H1 (cell line): ENCODE measurements at regions not wholly inside any gene's neighbourhood (a gene's known extent, or its start where the extent isn't known, plus 50 kb on each side); places are given as distances from the start of the nearest gene placed in this dataset.

Experiments
- CTCF ChIA-PET: fragments of 300-600 bp; sonication (Branson Sonifier 250); formaldehyde crosslinking; loops from one replicate; lab custom pipeline; 2021; ENCODE audit not compliant: partially characterized antibody; lab: Charles Lee
- POLR2A ChIA-PET: fragments of 300-600 bp; sonication (Branson Sonifier 250); formaldehyde crosslinking; loops from one replicate; lab custom pipeline; 2021; ENCODE audit warnings: inconsistent platforms; ENCODE audit not compliant: partially characterized antibody; lab: Charles Lee
- DNase-seq, 2 experiments: peaks; one replicate each; pipeline versions ENCODE4 v3.0.0 to v3.0.0-alpha.2; 2010 to 2022; ENCODE audit warnings: low spot score in 2 of 2, low read depth in 1 of 2, mixed read lengths in 1 of 2
- FAIRE-seq: peaks from 2 replicates; lab custom pipeline; 2011; peaks lifted over from hg19 to GRCh38; lab: Jason Lieb, UNC
- H2AFZ ChIP-seq: 2 replicates; pipeline ENCODE4 v1.8.1; 2012; ENCODE audit warnings: low read length, inconsistent platforms
- H2AK5ac ChIP-seq: 2 replicates; pipeline ENCODE4 v1.6.1; 2013; ENCODE audit warnings: low read depth, low read length
- H2BK120ac ChIP-seq: replicated peaks from 2 replicates; pipeline ENCODE3; 2013; ENCODE audit warnings: low read depth, low read length, inconsistent platforms
- H2BK12ac ChIP-seq: 2 replicates; pipeline ENCODE4 v1.6.1; 2013; ENCODE audit warnings: low read depth, low read length
- H2BK15ac ChIP-seq: 2 replicates; pipeline ENCODE4 v1.6.1; 2013; ENCODE audit warnings: low read length
- H2BK20ac ChIP-seq: 2 replicates; pipeline ENCODE4 v1.6.1; 2013; ENCODE audit warnings: low read length
- H2BK5ac ChIP-seq: 2 replicates; pipeline ENCODE4 v1.6.1; 2013; ENCODE audit warnings: low read depth, low read length
- H3K14ac ChIP-seq: 2 replicates; pipeline ENCODE4 v1.6.1; 2013; ENCODE audit warnings: inconsistent platforms; ENCODE audit not compliant: insufficient read length
- H3K18ac ChIP-seq: 2 replicates; pipeline ENCODE4 v1.6.1; 2013; ENCODE audit warnings: low read length; ENCODE audit errors: extremely low read depth
- H3K23ac ChIP-seq: 2 replicates; pipeline ENCODE4 v1.6.1; 2013; ENCODE audit warnings: inconsistent platforms; ENCODE audit not compliant: insufficient read length
- H3K23me2 ChIP-seq: 2 replicates; pipeline ENCODE4 v1.6.1; 2013; ENCODE audit warnings: low read depth, low read length
- H3K27ac ChIP-seq: 2 replicates; pipeline ENCODE4 v1.6.1; 2011; ENCODE audit warnings: low read depth, low read length, inconsistent platforms
- H3K27me3 ChIP-seq, 4 experiments: replicated peaks in 1 of 4; 1 replicate in 1 of 4; 2 replicates in 3 of 4; pipeline versions ENCODE4 v1.6.1 to v1.8.1; 2011 to 2013; ENCODE audit warnings: low read length in 3 of 4, mild to moderate bottlenecking in 3 of 4, inconsistent platforms in 2 of 4, mixed read lengths in 2 of 4, moderate library complexity in 1 of 4; ENCODE audit not compliant: control insufficient read depth in 3 of 4, insufficient read depth in 3 of 4; ENCODE audit errors: extremely low read depth in 1 of 4
- H3K36me3 ChIP-seq, 4 experiments: 2 replicates each; pipeline versions ENCODE4 v1.6.1 to v1.8.1; 2011 to 2013; ENCODE audit warnings: mild to moderate bottlenecking in 4 of 4, low read length in 3 of 4, moderate library complexity in 2 of 4, control low read depth in 1 of 4, inconsistent platforms in 1 of 4; ENCODE audit not compliant: insufficient read depth in 4 of 4, control insufficient read depth in 2 of 4
- H3K4ac ChIP-seq: replicated peaks from 2 replicates; pipeline ENCODE3; 2013; ENCODE audit warnings: low read length, low read depth, mixed read lengths, inconsistent platforms; ENCODE audit not compliant: insufficient read length
- H3K4me1 ChIP-seq, 4 experiments: replicated peaks in 1 of 4; 1 replicate in 1 of 4; 2 replicates in 3 of 4; pipeline versions ENCODE4 v1.6.1 to v1.8.1; 2011 to 2013; ENCODE audit warnings: low read length in 3 of 4, inconsistent platforms in 2 of 4, mixed read lengths in 1 of 4; ENCODE audit not compliant: insufficient read depth in 4 of 4, control insufficient read depth in 3 of 4
- H3K4me2 ChIP-seq, 2 experiments: 2 replicates each; pipeline versions ENCODE4 v1.6.1 to v1.8.1; 2011 to 2013; ENCODE audit warnings: low read depth in 2 of 2, low read length in 2 of 2, control low read depth in 1 of 2, inconsistent platforms in 1 of 2, mild to moderate bottlenecking in 1 of 2; ENCODE audit not compliant: insufficient read depth in 1 of 2
- H3K4me3 ChIP-seq, 4 experiments: fragments of 200-600, 300-600 bp in 1 of 4; sonication (generic), shearing (Covaris generic), sonication (Bioruptor Twin) in 1 of 4; 2 replicates each; pipeline versions ENCODE4 v1.5.1 to v1.8.1; 2011 to 2016; ENCODE audit warnings: low read length in 4 of 4, low read depth in 3 of 4, control low read depth in 2 of 4, inconsistent platforms in 2 of 4, mild to moderate bottlenecking in 2 of 4, mixed read lengths in 1 of 4, moderate library complexity in 1 of 4; ENCODE audit not compliant: insufficient read depth in 2 of 4; ENCODE audit errors: extremely low read depth in 1 of 4
- H3K56ac ChIP-seq: replicated peaks from 2 replicates; pipeline ENCODE3; 2013; ENCODE audit warnings: low read depth, mild to moderate bottlenecking, mixed read lengths, low read length, inconsistent platforms; ENCODE audit not compliant: insufficient read length
- H3K79me1 ChIP-seq: 2 replicates; pipeline ENCODE4 v1.6.1; 2013; ENCODE audit warnings: low read depth, low read length, control low read depth
- H3K79me2 ChIP-seq, 2 experiments: 2 replicates each; pipeline versions ENCODE4 v1.6.1 to v1.8.1; 2012 to 2013; ENCODE audit warnings: low read length in 2 of 2, mild to moderate bottlenecking in 2 of 2, inconsistent platforms in 1 of 2; ENCODE audit not compliant: insufficient read depth in 2 of 2, control insufficient read depth in 1 of 2
- H3K9ac ChIP-seq, 4 experiments: replicated peaks in 1 of 4; 1 replicate in 1 of 4; 2 replicates in 3 of 4; pipeline versions ENCODE4 v1.6.1 to v1.8.1; 2011 to 2013; ENCODE audit warnings: low read depth in 3 of 4, low read length in 3 of 4, control low read depth in 2 of 4, mild to moderate bottlenecking in 2 of 4, moderate library complexity in 2 of 4, inconsistent platforms in 1 of 4; ENCODE audit errors: extremely low read depth in 1 of 4
- H3K9me3 ChIP-seq, 2 experiments: 2 replicates each; pipeline versions ENCODE4 v1.6.1 to v1.8.1; 2012 to 2013; ENCODE audit warnings: mild to moderate bottlenecking in 2 of 2, moderate library complexity in 2 of 2, control low read depth in 1 of 2, inconsistent platforms in 1 of 2, low read depth in 1 of 2, low read length in 1 of 2, mixed read lengths in 1 of 2; ENCODE audit not compliant: insufficient read depth in 2 of 2
- H4K20me1 ChIP-seq, 2 experiments: replicated peaks in 1 of 2; 2 replicates each; pipeline versions ENCODE3 to v1.8.1; 2011 to 2013; ENCODE audit warnings: inconsistent platforms in 2 of 2, low read length in 2 of 2, mild to moderate bottlenecking in 1 of 2; ENCODE audit not compliant: insufficient read depth in 2 of 2, control insufficient read depth in 1 of 2
- H4K5ac ChIP-seq: 2 replicates; pipeline ENCODE4 v1.6.1; 2013; ENCODE audit warnings: low read length, low read depth, mixed read lengths, inconsistent platforms; ENCODE audit not compliant: insufficient read length
- H4K8ac ChIP-seq: 2 replicates; pipeline ENCODE4 v1.8.0; 2013; ENCODE audit warnings: mild to moderate bottlenecking, moderate library complexity, low read length, inconsistent platforms; ENCODE audit not compliant: insufficient read depth; ENCODE audit errors: extremely low read depth
- H4K91ac ChIP-seq: replicated peaks from 2 replicates; pipeline ENCODE3; 2013; ENCODE audit warnings: low read length, mixed read lengths, inconsistent platforms; ENCODE audit not compliant: insufficient read length
- BCL11A ChIP-seq, 2 experiments: IDR thresholded peaks; one replicate each; pipeline ENCODE4 v1.6.1; 2011; ENCODE audit warnings: low read depth in 2 of 2, low read length in 2 of 2, mild to moderate bottlenecking in 2 of 2
- HDAC6 ChIP-seq: IDR thresholded peaks from one replicate; pipeline ENCODE4 v1.7.1; 2012; ENCODE audit warnings: low read depth, mild to moderate bottlenecking, inconsistent platforms, low read length, moderate library complexity
- NRF1 ChIP-seq: IDR thresholded peaks from 2 replicates; pipeline ENCODE4 v1.6.1; 2011; ENCODE audit warnings: mild to moderate bottlenecking, low read depth, low read length, improper control_type of control experiment
- POU5F1 ChIP-seq: IDR thresholded peaks from 2 replicates; pipeline ENCODE4 v1.6.1; 2011; ENCODE audit warnings: low read depth, mild to moderate bottlenecking, low read length, moderate library complexity
- WGBS, 2 experiments: shearing (Covaris generic) in 1 of 2; methylation state at CpG; one replicate each; pipeline versions ENCODE4 v1.1.6 to v1.1.7; 2013 to 2015; ENCODE audit warnings: low lambda C conversion rate in 2 of 2, mixed read lengths in 2 of 2, inconsistent platforms in 1 of 2, low coverage in 1 of 2, missing lambda C conversion rate in 1 of 2; ENCODE audit not compliant: insufficient replicate concordance in 2 of 2, insufficient coverage in 1 of 2, insufficient read length in 1 of 2; ENCODE audit errors: extremely low coverage in 1 of 2, missing lambda C conversion rate in 1 of 2; 5-methylcytosine and 5-hydroxymethylcytosine counted together

GRCh38 chr14:56063131-56063530 is 55.1 kb upstream of the PELI2 start:
- no peak for DNase-seq
- Histone ChIP-seq H2BK20ac (no peak overlapping the region), H3K56ac (no peak overlapping the region), H3K4me1 (no peaks in the 10 kb centered on the region), H3K14ac (no peak overlapping the region), H2BK120ac (no peak overlapping the region), H3K36me3 (no peaks in the 10 kb centered on the region), H3K9me3 (no peaks in the 10 kb centered on the region), H3K23ac (no peak overlapping the region), H3K18ac (no peak overlapping the region), H4K5ac (no peak overlapping the region), H3K4me3 (no peak overlapping the region), H3K79me2 (no peaks in the 10 kb centered on the region), H4K8ac (no peak overlapping the region), H2AFZ (no peak overlapping the region), H3K9ac (no peak overlapping the region), H2BK12ac (no peak overlapping the region), H4K91ac (no peak overlapping the region), H3K27me3 (no peaks in the 10 kb centered on the region), H3K4me2 (no peak overlapping the region), H3K79me1 (no peaks in the 10 kb centered on the region), H2AK5ac (no peak overlapping the region), H4K20me1 (no peaks in the 10 kb centered on the region), H2BK15ac (no peak overlapping the region), H3K23me2 (no peaks in the 10 kb centered on the region), H3K27ac (no peak overlapping the region), H2BK5ac (no peak overlapping the region), H3K4ac (no peak overlapping the region)
- POLR2A ChIA-PET: no interaction called here
- WGBS, 2 experiments: 82% methylated on average over 4 of the region's 4 CpGs; no CpG with 5 or more reads in 1 of the 2 experiments
- TF ChIP-seq BCL11A (IDR thresholded peaks at IDR 0.05; ENCODE audit: low read depth in 2 of 2, low read length in 2 of 2) (no peak), HDAC6 (no peak), NRF1 (no peak), POU5F1 (no peak)
- CTCF ChIA-PET: no interaction called here
- FAIRE-seq: no peak
